HepG2 (cell line): ENCODE measurements at regions not wholly inside any gene's neighbourhood (a gene's known extent, or its start where the extent isn't known, plus 50 kb on each side); places are given as distances from the start of the nearest gene placed in this dataset.

Source experiments
- ATF1 ChIP-seq: IDR thresholded peaks from 2 replicates; pipeline ENCODE4 v1.6.1; 2016; ENCODE audit warnings: mild to moderate bottlenecking, control low read depth
- GTF3A ChIP-seq: sonication (generic); formaldehyde crosslinking; conservative IDR thresholded peaks from 2 replicates; pipeline ENCODE4 v1.4.0; 2020; ENCODE audit warnings: mild to moderate bottlenecking, missing genetic modification reagents
- NONO ChIP-seq, 2 experiments: fragments of 450-650 bp in 1 of 2; sonication (generic) in 1 of 2; formaldehyde crosslinking in 1 of 2; IDR thresholded peaks in 1 of 2; conservative IDR thresholded peaks in 1 of 2; 2 replicates each; pipeline versions ENCODE4 v1.6.1 to v1.8.0; 2017 to 2022; ENCODE audit warnings: mild to moderate bottlenecking in 1 of 2, missing genetic modification reagents in 1 of 2, moderate library complexity in 1 of 2
- SP1 ChIP-seq, 2 experiments: fragments of 450-650 bp in 1 of 2; sonication (generic) in 1 of 2; formaldehyde crosslinking in 1 of 2; IDR thresholded peaks; 2 replicates each; pipeline versions ENCODE4 v1.4.0 to v1.6.1; 2016 to 2020; ENCODE audit warnings: missing genetic modification reagents in 1 of 2
- SP2 ChIP-seq: sonication (generic); formaldehyde crosslinking; IDR thresholded peaks from 2 replicates; pipeline ENCODE4 v1.5.1; 2020; ENCODE audit warnings: mild to moderate bottlenecking, missing genetic modification reagents
- ZNF24 ChIP-seq: fragments of 450-650 bp; IDR thresholded peaks from 2 replicates; pipeline ENCODE4 v1.6.1; 2017; ENCODE audit warnings: antibody characterized with exemption, mild to moderate bottlenecking
- TF ChIP-seq, protein P1 (sequence below): sonication (generic); formaldehyde crosslinking; IDR thresholded peaks from 2 replicates; pipeline ENCODE4 v1.5.0; 2020; ENCODE audit warnings: mild to moderate bottlenecking, missing genetic modification reagents, moderate library complexity
- TF ChIP-seq, protein P2 (sequence below): sonication (generic); formaldehyde crosslinking; IDR thresholded peaks from 2 replicates; pipeline ENCODE4 v1.4.0; 2020; ENCODE audit warnings: low read depth, missing genetic modification reagents

DNA sequence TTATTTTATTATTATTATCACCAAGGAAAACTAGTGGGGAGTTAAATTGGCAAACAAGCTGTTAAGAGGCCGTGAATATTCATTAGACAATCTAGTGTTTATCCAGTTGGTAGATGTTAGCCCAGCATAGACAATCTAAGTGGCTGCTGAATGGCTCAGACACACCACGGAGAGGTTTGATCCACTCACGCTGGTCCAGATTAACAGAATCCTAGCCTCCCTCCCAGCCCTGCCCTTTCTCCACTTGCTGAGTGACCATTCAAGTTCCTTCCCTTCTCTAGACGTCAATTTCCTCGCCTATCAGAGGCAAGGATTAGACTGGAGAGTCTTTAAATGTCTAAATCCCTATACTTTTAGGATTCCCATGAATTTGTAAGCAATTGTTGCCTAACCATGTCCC is 80.1 kb downstream of the RRAGC start:
- TF ChIP-seq, protein P1, sequence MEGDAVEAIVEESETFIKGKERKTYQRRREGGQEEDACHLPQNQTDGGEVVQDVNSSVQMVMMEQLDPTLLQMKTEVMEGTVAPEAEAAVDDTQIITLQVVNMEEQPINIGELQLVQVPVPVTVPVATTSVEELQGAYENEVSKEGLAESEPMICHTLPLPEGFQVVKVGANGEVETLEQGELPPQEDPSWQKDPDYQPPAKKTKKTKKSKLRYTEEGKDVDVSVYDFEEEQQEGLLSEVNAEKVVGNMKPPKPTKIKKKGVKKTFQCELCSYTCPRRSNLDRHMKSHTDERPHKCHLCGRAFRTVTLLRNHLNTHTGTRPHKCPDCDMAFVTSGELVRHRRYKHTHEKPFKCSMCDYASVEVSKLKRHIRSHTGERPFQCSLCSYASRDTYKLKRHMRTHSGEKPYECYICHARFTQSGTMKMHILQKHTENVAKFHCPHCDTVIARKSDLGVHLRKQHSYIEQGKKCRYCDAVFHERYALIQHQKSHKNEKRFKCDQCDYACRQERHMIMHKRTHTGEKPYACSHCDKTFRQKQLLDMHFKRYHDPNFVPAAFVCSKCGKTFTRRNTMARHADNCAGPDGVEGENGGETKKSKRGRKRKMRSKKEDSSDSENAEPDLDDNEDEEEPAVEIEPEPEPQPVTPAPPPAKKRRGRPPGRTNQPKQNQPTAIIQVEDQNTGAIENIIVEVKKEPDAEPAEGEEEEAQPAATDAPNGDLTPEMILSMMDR (CRISPR knock-in tag): no peak
- no peak for TF ChIP-seq GTF3A (CRISPR knock-in tag)
- TF ChIP-seq ATF1 (CRISPR knock-in tag): no peak
- TF ChIP-seq SP1 (IDR thresholded peaks at IDR 0.05): no peak
- TF ChIP-seq SP1 (CRISPR knock-in tag; IDR thresholded peaks at IDR 0.05): no peak
- TF ChIP-seq, protein P2, sequence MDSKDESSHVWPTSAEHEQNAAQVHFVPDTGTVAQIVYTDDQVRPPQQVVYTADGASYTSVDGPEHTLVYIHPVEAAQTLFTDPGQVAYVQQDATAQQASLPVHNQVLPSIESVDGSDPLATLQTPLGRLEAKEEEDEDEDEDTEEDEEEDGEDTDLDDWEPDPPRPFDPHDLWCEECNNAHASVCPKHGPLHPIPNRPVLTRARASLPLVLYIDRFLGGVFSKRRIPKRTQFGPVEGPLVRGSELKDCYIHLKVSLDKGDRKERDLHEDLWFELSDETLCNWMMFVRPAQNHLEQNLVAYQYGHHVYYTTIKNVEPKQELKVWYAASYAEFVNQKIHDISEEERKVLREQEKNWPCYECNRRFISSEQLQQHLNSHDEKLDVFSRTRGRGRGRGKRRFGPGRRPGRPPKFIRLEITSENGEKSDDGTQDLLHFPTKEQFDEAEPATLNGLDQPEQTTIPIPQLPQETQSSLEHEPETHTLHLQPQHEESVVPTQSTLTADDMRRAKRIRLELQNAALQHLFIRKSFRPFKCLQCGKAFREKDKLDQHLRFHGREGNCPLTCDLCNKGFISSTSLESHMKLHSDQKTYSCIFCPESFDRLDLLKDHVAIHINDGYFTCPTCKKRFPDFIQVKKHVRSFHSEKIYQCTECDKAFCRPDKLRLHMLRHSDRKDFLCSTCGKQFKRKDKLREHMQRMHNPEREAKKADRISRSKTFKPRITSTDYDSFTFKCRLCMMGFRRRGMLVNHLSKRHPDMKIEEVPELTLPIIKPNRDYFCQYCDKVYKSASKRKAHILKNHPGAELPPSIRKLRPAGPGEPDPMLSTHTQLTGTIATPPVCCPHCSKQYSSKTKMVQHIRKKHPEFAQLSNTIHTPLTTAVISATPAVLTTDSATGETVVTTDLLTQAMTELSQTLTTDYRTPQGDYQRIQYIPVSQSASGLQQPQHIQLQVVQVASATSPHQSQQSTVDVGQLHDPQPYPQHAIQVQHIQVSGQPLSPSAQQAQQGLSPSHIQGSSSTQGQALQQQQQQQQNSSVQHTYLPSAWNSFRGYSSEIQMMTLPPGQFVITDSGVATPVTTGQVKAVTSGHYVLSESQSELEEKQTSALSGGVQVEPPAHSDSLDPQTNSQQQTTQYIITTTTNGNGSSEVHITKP (CRISPR knock-in tag): no peak
- no peak for TF ChIP-seq ZNF24
- TF ChIP-seq SP2 (CRISPR knock-in tag): no peak
- TF ChIP-seq NONO (IDR thresholded peaks at IDR 0.05): no peak
- no peak for TF ChIP-seq NONO (CRISPR knock-in tag; conservative IDR thresholded peaks at IDR 0.05)
